Activated CD4-positive, alpha-beta memory T cell treated with anti-CD3 and anti-CD28 coated beads for 36 hours (primary cell): ENCODE measurements at regions not wholly inside any gene's neighbourhood (a gene's known extent, or its start where the extent isn't known, plus 50 kb on each side); places are given as distances from the start of the nearest gene placed in this dataset.

ENCODE experiments used
- CTCF ChIA-PET: fragments of 350-600 bp; sonication (Branson Sonifier 250); formaldehyde crosslinking; loops from one replicate; lab custom pipeline; 2021; ENCODE audit warnings: antibody characterized with exemption, inconsistent platforms; lab: Charles Lee
- POLR2A ChIA-PET: fragments of 350-600 bp; sonication (Branson Sonifier 250); formaldehyde crosslinking; loops from one replicate; lab custom pipeline; 2021; ENCODE audit warnings: antibody characterized with exemption; lab: Charles Lee
- DNase-seq: peaks from one replicate; pipeline ENCODE4 v3.0.0-alpha.2; 2020
- H3K27ac Mint-ChIP-seq: one replicate; pipeline ENCODE4 v1.8.0; 2021; ENCODE audit warnings: mixed read lengths
- H3K27me3 Mint-ChIP-seq: one replicate; pipeline ENCODE4 v1.8.0; 2021; ENCODE audit warnings: mixed read lengths
- H3K36me3 Mint-ChIP-seq: one replicate; pipeline ENCODE4 v1.8.0; 2021; ENCODE audit warnings: mixed read lengths
- H3K4me1 Mint-ChIP-seq: one replicate; pipeline ENCODE4 v1.8.0; 2021; ENCODE audit warnings: low read depth, mixed read lengths
- H3K4me3 Mint-ChIP-seq: one replicate; pipeline ENCODE4 v1.8.0; 2021; ENCODE audit warnings: mild to moderate bottlenecking, mixed read lengths
- H3K9me3 Mint-ChIP-seq: one replicate; pipeline ENCODE4 v1.8.0; 2021; ENCODE audit warnings: mixed read lengths
- intact Hi-C: fragments of 100-400 bp; cut with micrococcal nuclease; formaldehyde crosslinking; loops from one replicate; pipeline ENCODE4 v1.15.1; 2023

DNA sequence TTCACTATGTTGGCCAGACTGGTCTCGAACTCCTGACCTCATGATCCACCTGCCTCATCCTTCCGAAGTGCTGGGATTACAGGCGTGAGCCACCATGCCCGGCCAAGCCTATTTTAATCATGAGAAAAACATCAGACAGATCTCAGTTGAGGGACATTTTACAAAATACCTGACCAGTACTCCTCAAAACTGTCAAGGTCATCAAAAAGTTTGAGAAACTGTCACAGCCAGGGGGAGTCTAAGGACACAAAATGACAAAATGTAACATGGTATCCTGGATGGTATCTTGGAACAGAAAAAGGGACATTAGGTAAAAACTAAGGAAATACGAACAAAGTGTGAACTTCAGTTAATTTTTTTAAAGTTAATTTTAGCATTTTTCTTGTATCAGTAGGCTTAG is 219.8 kb upstream of the PPP1R3A start:
- CTCF ChIA-PET, result interaction anchor here (1.0 kb wide), 1 partner anchor 57 kb away, joined by 3 read pairs; no protein-coding TSS in a partner anchor
- H3K36me3 Mint-ChIP-seq, result no peaks in the 10 kb centered on the region
- H3K4me1 Mint-ChIP-seq, result no peaks in the 10 kb centered on the region
- no peaks in the 10 kb centered on the region for H3K9me3 Mint-ChIP-seq
- no peak overlapping the region for H3K4me3 Mint-ChIP-seq
- H3K27me3 Mint-ChIP-seq, result no peaks in the 10 kb centered on the region
- no peak overlapping the region for H3K27ac Mint-ChIP-seq
- POLR2A ChIA-PET, result no interaction called here
- intact Hi-C loops, result no loop called here
- no peak for DNase-seq

DNA sequence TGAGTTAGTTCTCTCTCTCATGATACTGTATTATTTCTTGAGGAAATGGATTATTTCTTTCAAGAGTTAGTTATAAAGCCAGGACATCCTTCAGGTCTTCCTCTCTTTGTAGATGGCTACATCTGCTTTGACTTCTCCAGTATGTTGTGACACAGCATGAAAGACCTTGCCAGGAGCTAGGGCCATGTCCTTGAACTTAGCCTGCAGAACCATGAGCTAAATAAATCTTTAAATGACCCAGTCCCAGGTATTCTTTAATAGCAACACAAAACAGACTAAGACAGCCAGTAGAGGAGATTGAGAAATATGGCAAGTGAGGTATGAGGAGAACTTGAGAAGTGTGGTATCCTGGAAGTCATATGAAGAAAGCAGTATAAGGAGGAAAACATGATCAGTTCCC is 214.9 kb upstream of the PPP1R3A start:
- DNase-seq, result no peak
- POLR2A ChIA-PET, result no interaction called here
- no peaks in the 10 kb centered on the region for H3K36me3 Mint-ChIP-seq
- no peak overlapping the region for H3K27ac Mint-ChIP-seq
- H3K9me3 Mint-ChIP-seq, result no peaks in the 10 kb centered on the region
- intact Hi-C loops, result no loop called here
- H3K4me1 Mint-ChIP-seq, result no peaks in the 10 kb centered on the region
- no peak overlapping the region for H3K4me3 Mint-ChIP-seq
- CTCF ChIA-PET, result no interaction called here
- no peaks in the 10 kb centered on the region for H3K27me3 Mint-ChIP-seq

DNA sequence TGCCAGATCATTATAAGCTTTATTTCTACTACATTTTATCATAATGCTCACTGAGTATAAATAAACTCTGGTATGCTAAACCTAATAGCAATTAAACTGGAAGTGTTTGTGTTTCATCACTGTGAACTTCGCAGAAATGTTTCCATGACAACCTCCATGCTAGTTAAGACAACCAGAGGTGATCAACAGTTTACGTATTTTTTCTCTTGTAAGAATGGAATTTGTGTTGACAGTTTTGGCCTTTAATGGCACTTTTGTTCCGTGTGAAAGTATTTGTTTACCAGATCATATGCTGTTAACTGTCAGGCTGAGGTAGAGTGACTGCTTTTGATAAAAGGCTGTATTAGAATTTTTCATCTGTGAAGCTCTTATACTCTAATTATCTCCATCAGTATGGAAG is 212.1 kb upstream of the PPP1R3A start:
- Mint-ChIP-seq H3K27me3 (no peaks in the 10 kb centered on the region), H3K4me3 (no peak overlapping the region), H3K4me1 (no peaks in the 10 kb centered on the region), H3K36me3 (no peaks in the 10 kb centered on the region), H3K27ac (no peak overlapping the region), H3K9me3 (no peaks in the 10 kb centered on the region)
- ChIA-PET POLR2A (no interaction called here), CTCF (no interaction called here)
- intact Hi-C loops, result no loop called here
- DNase-seq, result no peak

DNA sequence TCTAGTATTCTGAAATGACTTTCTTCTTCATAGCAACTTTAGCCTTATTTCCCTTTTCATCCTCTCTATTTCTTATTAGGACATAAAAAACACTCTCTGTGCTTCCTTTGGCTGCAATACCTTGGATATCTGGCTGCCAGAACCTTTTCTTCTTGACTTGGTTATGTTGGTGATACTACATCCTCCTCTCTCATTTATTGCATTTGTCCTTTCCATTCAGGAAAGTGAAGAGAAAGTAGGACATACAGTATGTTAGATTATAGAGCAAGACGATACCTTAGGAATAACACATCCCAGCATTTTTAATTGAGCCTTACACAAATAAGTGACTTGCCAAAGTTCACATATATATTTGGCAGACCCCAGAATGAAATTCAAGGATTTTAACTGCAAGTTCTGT is 210.1 kb upstream of the PPP1R3A start:
- no peak overlapping the region for H3K27ac Mint-ChIP-seq
- DNase-seq, result no peak
- no peaks in the 10 kb centered on the region for H3K36me3 Mint-ChIP-seq
- H3K9me3 Mint-ChIP-seq, result no peaks in the 10 kb centered on the region
- POLR2A ChIA-PET, result no interaction called here
- no peak overlapping the region for H3K4me3 Mint-ChIP-seq
- intact Hi-C loops, result no loop called here
- H3K27me3 Mint-ChIP-seq, result peaks cover 4% of the 10 kb centered on the region
- H3K4me1 Mint-ChIP-seq, result no peaks in the 10 kb centered on the region
- CTCF ChIA-PET, result no interaction called here

DNA sequence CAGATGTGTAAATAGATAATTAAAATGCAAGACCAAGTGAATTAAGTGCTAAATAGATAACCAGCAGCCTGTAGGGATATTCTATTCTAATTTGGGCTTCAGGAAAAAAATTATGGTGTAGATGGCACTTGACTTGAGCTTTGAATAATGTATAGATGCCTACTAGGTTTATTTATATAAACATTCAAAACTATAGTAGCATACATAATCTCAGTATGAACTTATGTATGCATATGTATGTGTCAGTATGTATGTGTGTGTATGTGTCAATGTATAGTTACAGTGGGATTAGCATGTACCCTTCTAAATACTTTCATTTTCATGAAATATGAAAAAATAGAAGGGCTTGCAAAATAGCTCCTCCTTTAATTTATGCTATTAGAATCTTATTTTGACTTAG is 207.3 kb upstream of the PPP1R3A start:
- H3K27me3 Mint-ChIP-seq, result peaks cover 4% of the 10 kb centered on the region
- no peaks in the 10 kb centered on the region for H3K4me1 Mint-ChIP-seq
- ChIA-PET POLR2A (no interaction called here), CTCF (no interaction called here)
- no peaks in the 10 kb centered on the region for H3K9me3 Mint-ChIP-seq
- no peak overlapping the region for H3K27ac Mint-ChIP-seq
- no peaks in the 10 kb centered on the region for H3K36me3 Mint-ChIP-seq
- no peak for DNase-seq
- intact Hi-C loops, result no loop called here
- H3K4me3 Mint-ChIP-seq, result no peak overlapping the region

DNA sequence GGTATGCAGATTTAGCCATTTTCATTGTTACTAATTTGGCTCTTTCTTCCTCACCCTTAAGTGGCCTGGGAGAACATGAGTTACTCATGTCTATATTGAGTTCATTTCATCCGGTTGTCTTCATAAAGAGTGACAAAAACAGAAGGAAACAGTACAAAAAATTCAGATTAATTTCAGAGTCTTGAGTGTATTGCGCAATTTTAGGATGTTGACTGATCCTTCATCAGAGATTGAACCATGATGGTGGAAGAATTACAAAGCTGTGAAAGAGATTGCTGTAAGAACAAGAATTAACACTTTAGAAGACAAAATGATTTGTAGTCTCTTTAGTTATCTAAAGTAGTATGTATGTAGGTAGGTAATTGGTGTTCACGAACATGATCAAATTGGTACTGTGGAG is 194.0 kb upstream of the PPP1R3A start:
- intact Hi-C loops, result no loop called here
- H3K27me3 Mint-ChIP-seq, result peaks cover 7% of the 10 kb centered on the region
- POLR2A ChIA-PET, result interaction anchor here (0.6 kb wide), 1 partner anchor 10 kb away, joined by 3 read pairs; no protein-coding TSS in a partner anchor
- no peaks in the 10 kb centered on the region for H3K4me1 Mint-ChIP-seq
- DNase-seq, result no peak
- no peaks in the 10 kb centered on the region for H3K9me3 Mint-ChIP-seq
- no peak overlapping the region for H3K27ac Mint-ChIP-seq
- no peaks in the 10 kb centered on the region for H3K36me3 Mint-ChIP-seq
- CTCF ChIA-PET, result no interaction called here
- H3K4me3 Mint-ChIP-seq, result no peak overlapping the region

DNA sequence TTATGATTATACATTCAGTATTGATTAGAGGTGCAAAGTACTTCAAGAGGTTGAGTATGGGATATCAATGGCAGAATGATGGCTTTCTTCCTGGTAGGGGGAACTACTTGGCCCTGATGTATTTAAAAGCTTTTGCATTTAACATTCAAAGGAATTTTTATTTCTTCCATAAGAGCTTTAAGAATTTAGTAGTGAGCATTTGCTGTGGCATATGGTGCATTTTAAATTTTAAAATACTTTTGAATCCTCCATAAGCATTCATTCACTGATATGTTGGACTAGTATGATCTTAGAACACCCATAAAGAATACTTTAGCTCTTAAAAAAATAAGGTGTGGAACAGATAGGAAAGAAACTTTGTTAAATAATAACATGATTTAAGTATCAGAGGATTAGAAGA is 191.9 kb upstream of the PPP1R3A start:
- Mint-ChIP-seq H3K4me1 (no peaks in the 10 kb centered on the region), H3K27ac (no peak overlapping the region), H3K27me3 (peaks cover 9% of the 10 kb centered on the region), H3K9me3 (no peaks in the 10 kb centered on the region), H3K4me3 (no peak overlapping the region), H3K36me3 (no peaks in the 10 kb centered on the region)
- DNase-seq, result no peak
- ChIA-PET CTCF (no interaction called here), POLR2A (no interaction called here)
- intact Hi-C loops, result no loop called here

DNA sequence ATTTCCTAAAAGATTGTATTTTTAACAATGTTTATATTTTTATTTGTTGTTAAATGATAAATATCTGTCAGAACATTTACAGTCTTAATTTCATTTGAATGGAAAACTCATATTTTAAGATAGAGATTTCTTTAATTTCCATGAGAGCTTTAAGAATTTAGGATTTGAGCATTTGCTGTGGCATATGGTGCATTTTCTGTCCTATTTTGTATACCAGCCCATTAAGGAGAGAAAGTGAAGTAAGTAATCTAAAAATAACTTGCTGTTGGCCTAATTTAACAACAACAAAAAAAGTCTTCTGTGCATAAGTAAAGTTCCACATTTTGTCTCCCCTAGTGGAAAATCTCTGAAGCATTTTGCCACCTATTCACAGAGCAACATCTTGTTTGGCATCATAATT is 190.9 kb upstream of the PPP1R3A start:
- Mint-ChIP-seq H3K27ac (no peak overlapping the region), H3K4me1 (no peaks in the 10 kb centered on the region), H3K36me3 (no peaks in the 10 kb centered on the region), H3K27me3 (peaks cover 9% of the 10 kb centered on the region), H3K9me3 (no peaks in the 10 kb centered on the region), H3K4me3 (no peak overlapping the region)
- intact Hi-C loops, result no loop called here
- ChIA-PET POLR2A (no interaction called here), CTCF (no interaction called here)
- no peak for DNase-seq

DNA sequence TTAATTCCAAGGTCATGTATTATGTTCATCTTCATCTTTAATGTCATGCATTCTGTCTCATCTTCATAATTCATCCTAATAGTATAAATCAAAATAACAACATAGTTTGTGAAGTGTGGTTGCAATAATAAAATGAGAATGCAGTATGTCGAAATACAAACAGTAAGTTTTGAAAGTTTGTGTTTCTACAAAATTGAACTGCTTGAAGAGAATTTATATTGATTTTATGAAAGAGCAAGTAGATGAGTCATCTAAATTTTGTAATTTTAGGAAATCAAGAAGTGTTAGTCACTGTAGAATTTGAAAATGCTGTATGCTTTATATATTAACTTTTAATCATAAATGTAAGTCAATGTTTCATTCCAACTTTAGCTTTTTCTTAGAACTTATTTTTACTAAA is 190.5 kb upstream of the PPP1R3A start:
- H3K4me3 Mint-ChIP-seq, result no peak overlapping the region
- no peak overlapping the region for H3K27ac Mint-ChIP-seq
- no peaks in the 10 kb centered on the region for H3K4me1 Mint-ChIP-seq
- intact Hi-C loops, result no loop called here
- no peak for DNase-seq
- peaks cover 6% of the 10 kb centered on the region for H3K27me3 Mint-ChIP-seq
- POLR2A ChIA-PET, result no interaction called here
- CTCF ChIA-PET, result no interaction called here
- no peaks in the 10 kb centered on the region for H3K9me3 Mint-ChIP-seq
- no peaks in the 10 kb centered on the region for H3K36me3 Mint-ChIP-seq

DNA sequence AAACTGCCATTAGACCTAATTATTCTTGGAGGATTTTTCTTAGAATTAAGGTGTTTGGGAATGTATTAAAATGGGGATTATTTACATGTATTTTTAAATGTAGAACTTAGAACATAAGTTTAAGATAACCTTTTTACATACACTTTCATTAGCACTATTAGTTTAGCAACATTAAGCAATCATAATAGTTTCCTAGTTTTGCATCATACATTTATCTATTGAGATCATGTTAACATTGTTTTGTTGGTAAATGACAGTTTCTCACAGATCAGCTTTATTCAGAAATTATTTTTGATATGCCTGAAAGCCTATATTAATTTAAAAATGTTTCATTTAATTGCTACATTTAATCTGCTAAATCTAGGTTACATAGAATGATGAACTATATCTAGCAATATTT is 189.7 kb upstream of the PPP1R3A start:
- Mint-ChIP-seq H3K4me3 (no peak overlapping the region), H3K27me3 (peaks cover 4% of the 10 kb centered on the region), H3K4me1 (no peaks in the 10 kb centered on the region), H3K9me3 (no peaks in the 10 kb centered on the region), H3K27ac (no peak overlapping the region), H3K36me3 (no peaks in the 10 kb centered on the region)
- DNase-seq, result no peak
- CTCF ChIA-PET, result no interaction called here
- POLR2A ChIA-PET, result no interaction called here
- intact Hi-C loops, result no loop called here

DNA sequence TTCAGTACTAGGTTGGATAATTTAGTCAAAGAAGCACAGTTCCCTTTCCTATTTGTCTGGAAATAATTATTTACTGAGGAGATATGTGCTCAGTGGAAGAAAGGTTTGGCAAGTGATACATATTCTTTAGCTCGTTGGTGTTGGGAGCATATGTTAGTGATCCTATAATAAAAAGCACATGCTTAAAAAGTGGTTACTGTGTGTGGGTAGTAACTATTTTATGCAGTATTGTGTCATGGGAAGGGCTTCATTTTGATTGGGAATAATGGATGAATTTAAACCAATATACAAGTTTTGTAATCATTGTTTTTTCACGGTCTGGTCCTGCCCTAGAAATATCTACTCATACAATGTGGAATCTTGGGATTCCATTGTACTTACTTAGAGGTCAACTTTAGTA is 188.7 kb upstream of the PPP1R3A start:
- Mint-ChIP-seq H3K4me3 (no peak overlapping the region), H3K4me1 (no peaks in the 10 kb centered on the region), H3K27ac (no peak overlapping the region), H3K36me3 (no peaks in the 10 kb centered on the region), H3K27me3 (peaks cover 7% of the 10 kb centered on the region), H3K9me3 (no peaks in the 10 kb centered on the region)
- intact Hi-C loops, result no loop called here
- no peak for DNase-seq
- ChIA-PET POLR2A (no interaction called here), CTCF (no interaction called here)

DNA sequence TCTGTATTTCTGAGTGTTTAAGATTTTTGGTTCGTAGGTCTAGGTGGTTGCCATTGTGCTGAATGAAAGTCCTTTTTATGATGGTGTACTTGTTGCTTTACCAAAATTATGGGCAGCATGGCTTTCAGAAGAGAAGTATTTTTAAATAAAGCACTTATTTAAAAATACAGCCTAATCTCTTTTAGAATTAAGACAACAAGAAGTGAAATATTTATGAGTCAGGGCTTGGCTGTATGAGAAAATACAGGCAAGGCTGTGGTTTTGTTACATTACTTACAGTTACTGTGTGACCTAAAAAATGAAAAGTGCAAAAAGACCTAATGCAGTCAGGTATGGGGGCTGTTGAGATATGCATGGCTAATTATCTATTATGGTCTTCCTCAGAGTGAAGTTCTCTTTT is 185.2 kb upstream of the PPP1R3A start:
- no peaks in the 10 kb centered on the region for H3K36me3 Mint-ChIP-seq
- H3K27ac Mint-ChIP-seq, result no peak overlapping the region
- peaks cover 4% of the 10 kb centered on the region for H3K27me3 Mint-ChIP-seq
- no peak for DNase-seq
- ChIA-PET CTCF (no interaction called here), POLR2A (no interaction called here)
- no peak overlapping the region for H3K4me3 Mint-ChIP-seq
- no peaks in the 10 kb centered on the region for H3K9me3 Mint-ChIP-seq
- H3K4me1 Mint-ChIP-seq, result no peaks in the 10 kb centered on the region
- intact Hi-C loops, result no loop called here

DNA sequence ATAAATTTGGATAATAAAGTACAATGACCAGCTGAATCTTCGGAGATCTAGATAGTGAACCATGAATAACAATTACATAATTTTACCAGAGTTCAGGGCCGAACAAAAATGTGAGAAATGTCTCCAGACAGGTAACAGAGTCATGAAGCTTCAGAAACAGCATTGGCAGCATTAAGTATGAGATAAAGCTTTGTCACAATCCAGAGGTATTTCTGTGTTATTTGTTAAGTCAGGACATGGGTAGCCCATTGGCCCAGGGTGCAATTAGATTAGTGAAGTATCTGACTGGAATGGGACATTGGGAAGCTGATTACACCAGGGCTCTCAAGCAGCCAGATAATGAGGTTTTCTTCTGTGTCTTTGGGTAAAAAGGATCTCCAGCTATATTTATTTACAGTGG is 184.2 kb upstream of the PPP1R3A start:
- no peaks in the 10 kb centered on the region for H3K36me3 Mint-ChIP-seq
- H3K4me1 Mint-ChIP-seq, result no peaks in the 10 kb centered on the region
- no peak overlapping the region for H3K27ac Mint-ChIP-seq
- H3K9me3 Mint-ChIP-seq, result no peaks in the 10 kb centered on the region
- H3K27me3 Mint-ChIP-seq, result peaks cover 4% of the 10 kb centered on the region
- no peak overlapping the region for H3K4me3 Mint-ChIP-seq
- ChIA-PET CTCF (interaction anchor here (1.2 kb wide), 1 partner anchor 38 kb away, joined by 3 read pairs; no protein-coding TSS in a partner anchor), POLR2A (interaction anchor here (0.6 kb wide), 1 partner anchor 10 kb away, joined by 3 read pairs; no protein-coding TSS in a partner anchor)
- no peak for DNase-seq
- intact Hi-C loops, result no loop called here
